WTC11 (cell line): ENCODE measurements at regions not wholly inside any gene's neighbourhood (a gene's known extent, or its start where the extent isn't known, plus 50 kb on each side); places are given as distances from the start of the nearest gene placed in this dataset.

Source experiments
- ATAC-seq: fragments of 200-7000 bp; cut with Tn5 transposase; 2 replicates; pipeline ENCODE4 v1.10.0; 2021; ENCODE audit warnings: mild to moderate bottlenecking, moderate library complexity
- CTCF ChIA-PET: fragments of 300-600 bp; sonication (Branson Sonifier 250); formaldehyde crosslinking; loops from one replicate; lab custom pipeline; 2021; ENCODE audit warnings: antibody characterized with exemption; lab: Charles Lee
- POLR2A ChIA-PET: fragments of 350-600 bp; sonication (Branson Sonifier 250); formaldehyde crosslinking; loops from one replicate; lab custom pipeline; 2021; ENCODE audit warnings: antibody characterized with exemption; lab: Charles Lee
- DNase-seq: peaks from one replicate; pipeline ENCODE4 v3.0.0; 2021; ENCODE audit warnings: low spot score
- H3K27ac Mint-ChIP-seq: 2 replicates; pipeline ENCODE4 v1.8.0; 2021; ENCODE audit warnings: mixed read lengths
- H3K27me3 Mint-ChIP-seq: 2 replicates; pipeline ENCODE4 v1.8.0; 2021; ENCODE audit warnings: low read depth, mild to moderate bottlenecking, moderate library complexity, mixed read lengths
- H3K36me3 Mint-ChIP-seq: 2 replicates; pipeline ENCODE4 v1.8.0; 2021; ENCODE audit warnings: mixed read lengths
- H3K4me1 Mint-ChIP-seq: 2 replicates; pipeline ENCODE4 v1.8.0; 2022; ENCODE audit warnings: mixed read lengths
- H3K4me3 Mint-ChIP-seq: 2 replicates; pipeline ENCODE4 v1.8.0; 2021; ENCODE audit warnings: mild to moderate bottlenecking, moderate library complexity, mixed read lengths
- H3K9me3 Mint-ChIP-seq: 2 replicates; pipeline ENCODE4 v1.8.0; 2021; ENCODE audit warnings: mixed read lengths
- EMX1 ChIP-seq: fragments of 250-450 bp; sonication (Bioruptor Pico); IDR thresholded peaks from 2 replicates; pipeline ENCODE4 v1.8.0; 2021; ENCODE audit warnings: mild to moderate bottlenecking
- GABPB1 ChIP-seq: sonication (generic); formaldehyde crosslinking; IDR thresholded peaks from 2 replicates; pipeline ENCODE4 v1.8.1; 2023; ENCODE audit warnings: mild to moderate bottlenecking, missing genetic modification reagents
- JAZF1 ChIP-seq: fragments of 250-450 bp; sonication (Bioruptor Pico); IDR thresholded peaks from 2 replicates; pipeline ENCODE4 v1.9.0; 2021; ENCODE audit warnings: moderate library complexity, mild to moderate bottlenecking, inconsistent platforms
- NFATC4 ChIP-seq: fragments of 250-450 bp; sonication (Bioruptor Pico); IDR thresholded peaks from 2 replicates; pipeline ENCODE4 v1.9.0; 2021; ENCODE audit warnings: mild to moderate bottlenecking
- TEAD4 ChIP-seq: sonication (generic); formaldehyde crosslinking; IDR thresholded peaks from 2 replicates; pipeline ENCODE4 v1.8.0; 2022; ENCODE audit warnings: mild to moderate bottlenecking, missing genetic modification reagents
- ZNF121 ChIP-seq: sonication (generic); formaldehyde crosslinking; IDR thresholded peaks from 2 replicates; pipeline ENCODE4 v1.8.0; 2023; ENCODE audit warnings: missing genetic modification reagents
- ZNF232 ChIP-seq: sonication (generic); formaldehyde crosslinking; IDR thresholded peaks from 2 replicates; pipeline ENCODE4 v1.8.0; 2022; ENCODE audit warnings: mild to moderate bottlenecking, missing genetic modification reagents
- ZNF416 ChIP-seq: fragments of 250-450 bp; sonication (Bioruptor Pico); IDR thresholded peaks from 2 replicates; pipeline ENCODE4 v1.9.0; 2021; ENCODE audit warnings: mild to moderate bottlenecking, inconsistent platforms
- ZNF423 ChIP-seq: fragments of 250-450 bp; sonication (Bioruptor Pico); IDR thresholded peaks from 2 replicates; pipeline ENCODE4 v2.1.2; 2022; ENCODE audit warnings: mild to moderate bottlenecking, moderate library complexity
- ZNF671 ChIP-seq: fragments of 250-450 bp; sonication (Bioruptor Pico); IDR thresholded peaks from 2 replicates; pipeline ENCODE4 v1.8.0; 2021; ENCODE audit warnings: mild to moderate bottlenecking
- TF ChIP-seq, protein P1 (sequence below): sonication (generic); formaldehyde crosslinking; conservative IDR thresholded peaks from 2 replicates; pipeline ENCODE4 v1.8.1; 2022; ENCODE audit warnings: mild to moderate bottlenecking, missing genetic modification reagents
- TF ChIP-seq, protein P2 (sequence below): sonication (generic); formaldehyde crosslinking; IDR thresholded peaks from 2 replicates; pipeline ENCODE4 v1.8.1; 2022; ENCODE audit warnings: mild to moderate bottlenecking, moderate library complexity, missing genetic modification reagents
- TF ChIP-seq, protein P3 (sequence below): sonication (generic); formaldehyde crosslinking; IDR thresholded peaks from 2 replicates; pipeline ENCODE4 v1.8.0; 2022; ENCODE audit warnings: missing genetic modification reagents
- TF ChIP-seq, protein P4 (sequence below): sonication (generic); formaldehyde crosslinking; IDR thresholded peaks from 2 replicates; pipeline ENCODE4 v1.8.0; 2023; ENCODE audit warnings: mild to moderate bottlenecking, missing genetic modification reagents
- TF ChIP-seq, protein P5 (sequence below): sonication (generic); formaldehyde crosslinking; IDR thresholded peaks from 2 replicates; pipeline ENCODE4 v1.8.0; 2022; ENCODE audit warnings: mild to moderate bottlenecking, missing genetic modification reagents

DNA sequence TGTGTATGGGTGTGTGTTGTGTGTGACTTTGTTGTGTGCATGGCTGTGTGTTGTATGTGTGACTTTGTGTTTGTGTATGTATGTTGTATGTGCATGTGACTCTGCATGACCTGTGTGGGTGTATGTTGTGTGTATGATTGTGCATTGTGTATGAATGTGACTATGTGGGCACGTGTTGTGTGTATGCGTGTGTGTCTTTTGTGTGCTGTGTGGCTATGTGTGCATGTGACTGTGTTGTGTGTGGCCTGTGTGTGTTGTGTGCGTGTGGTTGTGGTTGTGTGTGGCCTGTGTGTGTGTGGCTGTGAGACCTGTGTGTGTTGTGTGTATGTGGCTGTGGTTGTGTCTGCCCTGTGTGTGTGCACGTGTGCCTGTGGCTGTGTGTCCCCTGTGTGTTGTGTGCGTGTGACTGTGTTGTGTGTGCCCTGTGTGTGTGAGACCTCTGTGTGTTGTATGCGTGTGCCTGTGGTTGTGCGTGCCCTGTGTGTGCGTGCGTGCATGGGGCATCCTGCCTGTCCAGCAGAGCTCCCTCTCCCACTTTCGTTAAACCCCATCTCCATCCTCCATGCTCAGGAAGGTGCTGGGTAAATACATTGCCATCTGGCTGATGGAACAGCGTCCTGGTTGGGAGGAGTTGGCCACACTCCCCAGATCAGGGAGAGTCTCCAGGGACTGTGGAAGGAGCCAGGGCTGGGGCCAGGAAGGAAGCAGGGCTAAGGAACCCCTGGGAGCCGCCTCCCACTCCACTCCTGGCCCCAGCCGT, 90.1 kb upstream of the GSE1 start:
- peak; percentile 6 for ATAC-seq
- no peak overlapping the region for H3K4me3 Mint-ChIP-seq
- peaks cover 9% of the 10 kb centered on the region for H3K9me3 Mint-ChIP-seq
- 0 out of 2 replicates have a peak, but pooled peaks cover 3% of the 10 kb centered on the region for H3K36me3 Mint-ChIP-seq
- DNase-seq: no peak
- H3K4me1 Mint-ChIP-seq: peaks cover 45% of the 10 kb centered on the region
- ChIA-PET POLR2A (interaction anchor here (1.2 kb wide), 1 partner anchor 31 kb away, joined by 3 read pairs; no protein-coding TSS in a partner anchor), CTCF (interaction anchor here (0.7 to 2.0 kb wide), 15 partner anchors 8 to 192 kb away, joined by 3 to 14 read pairs (median 4); no protein-coding TSS in a partner anchor)
- H3K27ac Mint-ChIP-seq: peak overlapping the region; percentile 92
- TF ChIP-seq TEAD4 (CRISPR knock-in tag): no peak
- TF ChIP-seq, protein P1, sequence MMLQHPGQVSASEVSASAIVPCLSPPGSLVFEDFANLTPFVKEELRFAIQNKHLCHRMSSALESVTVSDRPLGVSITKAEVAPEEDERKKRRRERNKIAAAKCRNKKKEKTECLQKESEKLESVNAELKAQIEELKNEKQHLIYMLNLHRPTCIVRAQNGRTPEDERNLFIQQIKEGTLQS (CRISPR knock-in tag): no peak
- no peak for TF ChIP-seq JAZF1
- no peak for TF ChIP-seq ZNF671 (CRISPR knock-in tag)
- no peak for TF ChIP-seq NFATC4 (CRISPR knock-in tag)
- TF ChIP-seq, protein P2, sequence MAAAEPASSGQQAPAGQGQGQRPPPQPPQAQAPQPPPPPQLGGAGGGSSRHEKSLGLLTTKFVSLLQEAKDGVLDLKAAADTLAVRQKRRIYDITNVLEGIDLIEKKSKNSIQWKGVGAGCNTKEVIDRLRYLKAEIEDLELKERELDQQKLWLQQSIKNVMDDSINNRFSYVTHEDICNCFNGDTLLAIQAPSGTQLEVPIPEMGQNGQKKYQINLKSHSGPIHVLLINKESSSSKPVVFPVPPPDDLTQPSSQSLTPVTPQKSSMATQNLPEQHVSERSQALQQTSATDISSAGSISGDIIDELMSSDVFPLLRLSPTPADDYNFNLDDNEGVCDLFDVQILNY (CRISPR knock-in tag): no peak
- no peak for TF ChIP-seq ZNF232 (CRISPR knock-in tag)
- TF ChIP-seq, protein P3, sequence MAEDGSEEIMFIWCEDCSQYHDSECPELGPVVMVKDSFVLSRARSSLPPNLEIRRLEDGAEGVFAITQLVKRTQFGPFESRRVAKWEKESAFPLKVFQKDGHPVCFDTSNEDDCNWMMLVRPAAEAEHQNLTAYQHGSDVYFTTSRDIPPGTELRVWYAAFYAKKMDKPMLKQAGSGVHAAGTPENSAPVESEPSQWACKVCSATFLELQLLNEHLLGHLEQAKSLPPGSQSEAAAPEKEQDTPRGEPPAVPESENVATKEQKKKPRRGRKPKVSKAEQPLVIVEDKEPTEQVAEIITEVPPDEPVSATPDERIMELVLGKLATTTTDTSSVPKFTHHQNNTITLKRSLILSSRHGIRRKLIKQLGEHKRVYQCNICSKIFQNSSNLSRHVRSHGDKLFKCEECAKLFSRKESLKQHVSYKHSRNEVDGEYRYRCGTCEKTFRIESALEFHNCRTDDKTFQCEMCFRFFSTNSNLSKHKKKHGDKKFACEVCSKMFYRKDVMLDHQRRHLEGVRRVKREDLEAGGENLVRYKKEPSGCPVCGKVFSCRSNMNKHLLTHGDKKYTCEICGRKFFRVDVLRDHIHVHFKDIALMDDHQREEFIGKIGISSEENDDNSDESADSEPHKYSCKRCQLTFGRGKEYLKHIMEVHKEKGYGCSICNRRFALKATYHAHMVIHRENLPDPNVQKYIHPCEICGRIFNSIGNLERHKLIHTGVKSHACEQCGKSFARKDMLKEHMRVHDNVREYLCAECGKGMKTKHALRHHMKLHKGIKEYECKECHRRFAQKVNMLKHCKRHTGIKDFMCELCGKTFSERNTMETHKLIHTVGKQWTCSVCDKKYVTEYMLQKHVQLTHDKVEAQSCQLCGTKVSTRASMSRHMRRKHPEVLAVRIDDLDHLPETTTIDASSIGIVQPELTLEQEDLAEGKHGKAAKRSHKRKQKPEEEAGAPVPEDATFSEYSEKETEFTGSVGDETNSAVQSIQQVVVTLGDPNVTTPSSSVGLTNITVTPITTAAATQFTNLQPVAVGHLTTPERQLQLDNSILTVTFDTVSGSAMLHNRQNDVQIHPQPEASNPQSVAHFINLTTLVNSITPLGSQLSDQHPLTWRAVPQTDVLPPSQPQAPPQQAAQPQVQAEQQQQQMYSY (CRISPR knock-in tag): no peak
- TF ChIP-seq, protein P4, sequence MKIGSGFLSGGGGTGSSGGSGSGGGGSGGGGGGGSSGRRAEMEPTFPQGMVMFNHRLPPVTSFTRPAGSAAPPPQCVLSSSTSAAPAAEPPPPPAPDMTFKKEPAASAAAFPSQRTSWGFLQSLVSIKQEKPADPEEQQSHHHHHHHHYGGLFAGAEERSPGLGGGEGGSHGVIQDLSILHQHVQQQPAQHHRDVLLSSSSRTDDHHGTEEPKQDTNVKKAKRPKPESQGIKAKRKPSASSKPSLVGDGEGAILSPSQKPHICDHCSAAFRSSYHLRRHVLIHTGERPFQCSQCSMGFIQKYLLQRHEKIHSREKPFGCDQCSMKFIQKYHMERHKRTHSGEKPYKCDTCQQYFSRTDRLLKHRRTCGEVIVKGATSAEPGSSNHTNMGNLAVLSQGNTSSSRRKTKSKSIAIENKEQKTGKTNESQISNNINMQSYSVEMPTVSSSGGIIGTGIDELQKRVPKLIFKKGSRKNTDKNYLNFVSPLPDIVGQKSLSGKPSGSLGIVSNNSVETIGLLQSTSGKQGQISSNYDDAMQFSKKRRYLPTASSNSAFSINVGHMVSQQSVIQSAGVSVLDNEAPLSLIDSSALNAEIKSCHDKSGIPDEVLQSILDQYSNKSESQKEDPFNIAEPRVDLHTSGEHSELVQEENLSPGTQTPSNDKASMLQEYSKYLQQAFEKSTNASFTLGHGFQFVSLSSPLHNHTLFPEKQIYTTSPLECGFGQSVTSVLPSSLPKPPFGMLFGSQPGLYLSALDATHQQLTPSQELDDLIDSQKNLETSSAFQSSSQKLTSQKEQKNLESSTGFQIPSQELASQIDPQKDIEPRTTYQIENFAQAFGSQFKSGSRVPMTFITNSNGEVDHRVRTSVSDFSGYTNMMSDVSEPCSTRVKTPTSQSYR: no peak
- H3K27me3 Mint-ChIP-seq: no peaks in the 10 kb centered on the region

DNA sequence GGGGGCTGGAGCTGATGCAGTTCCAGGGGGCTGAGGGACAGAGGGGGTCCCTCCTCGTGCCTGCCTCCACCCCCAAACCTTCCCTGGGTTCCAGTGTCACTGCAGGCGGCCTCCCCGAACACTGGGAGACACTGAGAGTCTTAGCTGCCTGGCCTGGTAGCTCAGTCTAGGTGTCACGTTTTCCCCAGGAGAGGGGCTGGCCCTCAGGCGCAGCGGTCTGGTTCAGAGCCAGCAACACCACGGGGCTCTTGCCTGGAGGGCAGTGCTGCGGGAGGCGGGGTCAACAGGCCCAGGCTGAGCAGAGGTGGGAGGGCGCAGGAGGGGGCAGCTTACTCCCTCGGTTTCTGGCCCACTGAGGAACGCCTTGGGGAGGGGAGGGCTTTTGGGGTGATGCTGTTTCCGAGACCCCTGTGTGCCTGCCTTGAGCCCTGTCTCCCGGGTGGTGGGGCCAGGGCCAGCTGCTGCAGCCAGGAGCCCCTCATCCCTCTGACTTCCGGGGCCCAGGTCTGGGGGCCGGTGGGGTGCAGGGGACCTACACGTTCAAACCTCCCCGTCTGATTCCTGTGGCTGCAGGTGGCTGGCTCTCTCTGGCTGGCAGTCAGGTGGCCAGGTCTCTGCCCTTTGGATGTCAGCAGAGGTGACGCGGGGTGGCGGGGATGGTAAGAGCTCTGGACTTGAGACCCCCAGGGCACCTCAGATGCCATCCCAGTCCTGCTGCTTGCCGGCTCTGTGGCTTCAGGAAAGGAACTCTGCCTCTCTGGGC, 89.3 kb upstream of the GSE1 start:
- ChIA-PET CTCF (interaction anchor here (0.7 to 2.0 kb wide), 15 partner anchors 9 to 193 kb away, joined by 3 to 14 read pairs (median 4); no protein-coding TSS in a partner anchor), POLR2A (interaction anchor here (1.2 kb wide), 1 partner anchor 30 kb away, joined by 3 read pairs; no protein-coding TSS in a partner anchor)
- ATAC-seq: peak; percentile 88
- H3K4me3 Mint-ChIP-seq: no peak overlapping the region
- no peaks in the 10 kb centered on the region for H3K27me3 Mint-ChIP-seq
- TF ChIP-seq, protein P5, sequence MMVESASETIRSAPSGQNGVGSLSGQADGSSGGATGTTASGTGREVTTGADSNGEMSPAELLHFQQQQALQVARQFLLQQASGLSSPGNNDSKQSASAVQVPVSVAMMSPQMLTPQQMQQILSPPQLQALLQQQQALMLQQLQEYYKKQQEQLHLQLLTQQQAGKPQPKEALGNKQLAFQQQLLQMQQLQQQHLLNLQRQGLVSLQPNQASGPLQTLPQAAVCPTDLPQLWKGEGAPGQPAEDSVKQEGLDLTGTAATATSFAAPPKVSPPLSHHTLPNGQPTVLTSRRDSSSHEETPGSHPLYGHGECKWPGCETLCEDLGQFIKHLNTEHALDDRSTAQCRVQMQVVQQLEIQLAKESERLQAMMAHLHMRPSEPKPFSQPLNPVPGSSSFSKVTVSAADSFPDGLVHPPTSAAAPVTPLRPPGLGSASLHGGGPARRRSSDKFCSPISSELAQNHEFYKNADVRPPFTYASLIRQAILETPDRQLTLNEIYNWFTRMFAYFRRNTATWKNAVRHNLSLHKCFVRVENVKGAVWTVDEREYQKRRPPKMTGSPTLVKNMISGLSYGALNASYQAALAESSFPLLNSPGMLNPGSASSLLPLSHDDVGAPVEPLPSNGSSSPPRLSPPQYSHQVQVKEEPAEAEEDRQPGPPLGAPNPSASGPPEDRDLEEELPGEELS (CRISPR knock-in tag): 0 out of 2 replicates have a peak, but pooled peaks have one; percentile 20
- no peak for TF ChIP-seq EMX1 (CRISPR knock-in tag)
- peak; percentile 34; the same call in 1 of the 2 replicates for TF ChIP-seq ZNF423 (CRISPR knock-in tag)
- no peak for TF ChIP-seq ZNF416 (CRISPR knock-in tag)
- peak; percentile 90 for TF ChIP-seq GABPB1
- TF ChIP-seq ZNF121 (CRISPR knock-in tag): 0 out of 2 replicates have a peak, but pooled peaks have one; percentile 5
- TF ChIP-seq, all 79 proteins: peak for 4
- DNase-seq: peak; percentile 70
- H3K27ac Mint-ChIP-seq: no peak overlapping the region; the same call in 1 of the 2 replicates
- peaks cover 9% of the 10 kb centered on the region for H3K9me3 Mint-ChIP-seq
- peaks cover 45% of the 10 kb centered on the region for H3K4me1 Mint-ChIP-seq
- H3K36me3 Mint-ChIP-seq: 0 out of 2 replicates have a peak, but pooled peaks cover 3% of the 10 kb centered on the region
